Tibial nerve (tissue), 3 donors: ENCODE measurements at regions not wholly inside any gene's neighbourhood (a gene's known extent, or its start where the extent isn't known, plus 50 kb on each side); places are given as distances from the start of the nearest gene placed in this dataset.

Experiments
- CTCF ChIP-seq, 5 experiments: fragments of 200-600 bp in 3 of 5; fragments of 450-650 bp in 2 of 5; sonication (generic) in 3 of 5; IDR thresholded peaks; one replicate each; pipeline ENCODE4 v1.5.1; 2016 to 2019; ENCODE audit warnings: antibody characterized with exemption in 5 of 5, mild to moderate bottlenecking in 3 of 5, moderate library complexity in 2 of 5
- POLR2A ChIP-seq, 2 donors: fragments of 450-650 bp; IDR thresholded peaks; one replicate each; pipeline ENCODE4 v1.6.1; 2017; ENCODE audit warnings: antibody characterized with exemption in 2 of 2, mild to moderate bottlenecking in 2 of 2, moderate library complexity in 2 of 2

GRCh38 chrX:30971774-30972603 lies 82.9 kb upstream of the TAB3 start:
- TF ChIP-seq CTCF (IDR thresholded peaks at IDR 0.05) (peak; percentile 41 to 74 (median 55)), POLR2A (IDR thresholded peaks at IDR 0.05) (no peak)
